Caco-2 (cell line): ENCODE measurements at regions not wholly inside any gene's neighbourhood (a gene's known extent, or its start where the extent isn't known, plus 50 kb on each side); places are given as distances from the start of the nearest gene placed in this dataset.

Experiments
- BruUV-seq: library from RNA; stranded (reverse); fragments of 400-500 nt; replicated peaks from 2 replicates; lab custom pipeline; 2021; lab: Mats Ljungman, UMichigan
- CTCF ChIA-PET: fragments of 300-600 bp; sonication (Branson Sonifier 250); formaldehyde crosslinking; loops from one replicate; lab custom pipeline; 2022; ENCODE audit warnings: antibody characterized with exemption; lab: Charles Lee
- POLR2A ChIA-PET: fragments of 300-600 bp; sonication (Branson Sonifier 250); formaldehyde crosslinking; loops from one replicate; lab custom pipeline; 2022; ENCODE audit warnings: antibody characterized with exemption; lab: Charles Lee
- DNase-seq, 2 experiments: peaks; one replicate each; pipeline versions ENCODE4 v3.0.0 to v3.0.0-alpha.2; 2020 to 2022
- H3K27me3 ChIP-seq: replicated peaks from 2 replicates; pipeline ENCODE4 v1.6.0; 2011; ENCODE audit warnings: low read length; ENCODE audit not compliant: control insufficient read depth, insufficient read depth
- H3K36me3 ChIP-seq: 2 replicates; pipeline ENCODE4 v1.5.1; 2011; ENCODE audit warnings: low read length; ENCODE audit not compliant: control insufficient read depth, insufficient read depth
- H3K4me1 ChIP-seq: fragments of 250-450 bp; sonication (Bioruptor Pico); 2 replicates; pipeline ENCODE4 v1.5.1; 2020; ENCODE audit warnings: mild to moderate bottlenecking
- H3K4me3 ChIP-seq: 2 replicates; pipeline ENCODE4 v1.5.1; 2011; ENCODE audit warnings: low read depth, mild to moderate bottlenecking, control low read depth, low read length
- H3K9me3 ChIP-seq: fragments of 250-450 bp; sonication (Bioruptor Pico); 2 replicates; pipeline ENCODE4 v1.5.1; 2020; ENCODE audit warnings: mild to moderate bottlenecking, moderate library complexity
- H3K27ac Mint-ChIP-seq: one replicate; pipeline ENCODE4 v1.8.0; 2022; ENCODE audit warnings: mixed read lengths; ENCODE audit not compliant: unreplicated experiment
- H3K27me3 Mint-ChIP-seq: one replicate; pipeline ENCODE4 v1.8.0; 2022; ENCODE audit warnings: mixed read lengths; ENCODE audit not compliant: insufficient read depth, unreplicated experiment
- H3K36me3 Mint-ChIP-seq: one replicate; pipeline ENCODE4 v1.8.0; 2022; ENCODE audit warnings: mild to moderate bottlenecking, mixed read lengths; ENCODE audit not compliant: insufficient read depth, unreplicated experiment
- H3K4me1 Mint-ChIP-seq: one replicate; pipeline ENCODE4 v1.8.0; 2022; ENCODE audit warnings: low read depth, mixed read lengths; ENCODE audit not compliant: unreplicated experiment
- H3K4me3 Mint-ChIP-seq: one replicate; pipeline ENCODE4 v1.8.0; 2022; ENCODE audit warnings: mild to moderate bottlenecking, moderate library complexity, mixed read lengths; ENCODE audit not compliant: unreplicated experiment
- H3K9me3 Mint-ChIP-seq: one replicate; pipeline ENCODE4 v1.8.0; 2022; ENCODE audit warnings: mixed read lengths; ENCODE audit not compliant: unreplicated experiment
- intact Hi-C: fragments of 100-400 bp; cut with micrococcal nuclease; formaldehyde crosslinking; loops from one replicate; pipeline ENCODE4 v1.10.0; 2022; ENCODE audit not compliant: unreplicated experiment
- TF ChIP-seq, protein P1 (sequence below), 2 experiments: fragments of 200-600 bp in 1 of 2; IDR thresholded peaks; 1 replicate in 1 of 2; 2 replicates in 1 of 2; pipeline versions ENCODE4 v1.5.1 to v1.8.0; 2011 to 2022; ENCODE audit warnings: antibody characterized with exemption in 1 of 2, control low read depth in 1 of 2, inconsistent platforms in 1 of 2, low read depth in 1 of 2, low read length in 1 of 2, mild to moderate bottlenecking in 1 of 2, moderate library complexity in 1 of 2; ENCODE audit not compliant: insufficient read depth in 1 of 2, severe bottlenecking in 1 of 2, unreplicated experiment in 1 of 2

DNA sequence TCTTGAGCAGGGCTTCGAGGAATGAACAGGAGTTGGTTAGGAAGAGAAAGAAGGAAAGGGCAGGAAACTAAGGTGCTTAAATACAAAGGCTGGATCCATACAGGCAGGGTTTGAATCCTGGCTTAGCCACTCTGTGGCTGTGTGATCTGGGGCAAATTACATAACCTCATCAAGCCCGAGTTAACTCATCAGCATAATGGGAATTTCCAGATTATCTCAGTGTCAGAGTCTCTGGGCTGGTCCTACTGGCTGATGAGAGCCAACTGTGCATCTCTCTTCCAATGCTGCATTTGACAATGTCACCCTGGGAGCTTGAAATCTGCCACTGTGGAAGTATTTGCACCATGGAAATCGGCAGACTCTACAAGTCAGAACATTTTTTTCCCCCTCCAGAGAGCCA lies 83.8 kb upstream of the SLC6A6 start:
- Histone ChIP-seq H3K9me3 (no peaks in the 10 kb centered on the region), H3K36me3 (no peaks in the 10 kb centered on the region), H3K27me3 (no peaks in the 10 kb centered on the region), H3K4me1 (peaks cover 53% of the 10 kb centered on the region), H3K4me3 (no peak overlapping the region)
- CTCF ChIA-PET, result no interaction called here
- intact Hi-C loops, result no loop called here
- POLR2A ChIA-PET, result interaction anchor here (0.5 kb wide), 1 partner anchor 152 kb away, joined by 6 read pairs; no protein-coding TSS in a partner anchor
- H3K36me3 Mint-ChIP-seq, result peaks cover 6% of the 10 kb centered on the region
- BruUV-seq, result no TSS peak
- peaks cover 9% of the 10 kb centered on the region for H3K9me3 Mint-ChIP-seq
- H3K27ac Mint-ChIP-seq, result no peak overlapping the region
- no peaks in the 10 kb centered on the region for H3K27me3 Mint-ChIP-seq
- no peak overlapping the region for H3K4me3 Mint-ChIP-seq
- TF ChIP-seq, protein P1, sequence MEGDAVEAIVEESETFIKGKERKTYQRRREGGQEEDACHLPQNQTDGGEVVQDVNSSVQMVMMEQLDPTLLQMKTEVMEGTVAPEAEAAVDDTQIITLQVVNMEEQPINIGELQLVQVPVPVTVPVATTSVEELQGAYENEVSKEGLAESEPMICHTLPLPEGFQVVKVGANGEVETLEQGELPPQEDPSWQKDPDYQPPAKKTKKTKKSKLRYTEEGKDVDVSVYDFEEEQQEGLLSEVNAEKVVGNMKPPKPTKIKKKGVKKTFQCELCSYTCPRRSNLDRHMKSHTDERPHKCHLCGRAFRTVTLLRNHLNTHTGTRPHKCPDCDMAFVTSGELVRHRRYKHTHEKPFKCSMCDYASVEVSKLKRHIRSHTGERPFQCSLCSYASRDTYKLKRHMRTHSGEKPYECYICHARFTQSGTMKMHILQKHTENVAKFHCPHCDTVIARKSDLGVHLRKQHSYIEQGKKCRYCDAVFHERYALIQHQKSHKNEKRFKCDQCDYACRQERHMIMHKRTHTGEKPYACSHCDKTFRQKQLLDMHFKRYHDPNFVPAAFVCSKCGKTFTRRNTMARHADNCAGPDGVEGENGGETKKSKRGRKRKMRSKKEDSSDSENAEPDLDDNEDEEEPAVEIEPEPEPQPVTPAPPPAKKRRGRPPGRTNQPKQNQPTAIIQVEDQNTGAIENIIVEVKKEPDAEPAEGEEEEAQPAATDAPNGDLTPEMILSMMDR (IDR thresholded peaks at IDR 0.05; ENCODE audit: insufficient read depth in 1 of 2, low read depth in 1 of 2, low read length in 1 of 2, severe bottlenecking in 1 of 2, unreplicated experiment in 1 of 2), result no peak
- no peak for DNase-seq
- peaks cover 34% of the 10 kb centered on the region for H3K4me1 Mint-ChIP-seq

DNA sequence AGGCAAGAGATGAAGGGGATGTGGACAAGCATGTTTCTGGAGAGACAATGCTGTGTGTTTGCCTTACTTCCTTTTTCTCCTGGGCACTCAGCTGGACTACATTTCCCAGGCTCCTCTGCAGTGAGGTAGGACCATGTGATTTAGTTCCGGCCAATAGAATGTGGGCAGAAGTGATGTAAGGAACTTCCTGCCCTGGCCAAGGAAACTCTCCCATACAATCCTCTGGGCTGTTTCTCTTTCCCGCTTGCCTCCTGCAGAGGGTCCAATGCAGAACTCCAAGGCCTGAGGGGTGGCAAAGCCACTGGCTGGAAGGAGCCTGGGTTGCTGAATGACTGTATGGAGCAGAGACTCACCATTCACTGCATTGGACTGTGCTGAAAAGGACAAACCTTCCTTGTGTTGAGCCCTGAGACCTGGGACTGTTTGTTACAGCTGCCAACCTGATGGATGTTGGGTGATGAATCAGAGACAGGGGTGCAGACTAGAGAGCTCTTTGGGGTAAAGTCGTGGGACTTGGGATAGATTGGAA lies 82.7 kb upstream of the SLC6A6 start:
- intact Hi-C loops, result no loop called here
- peak; percentile 77 to 85 for DNase-seq
- no peak overlapping the region for H3K4me3 ChIP-seq
- no peaks in the 10 kb centered on the region for H3K27me3 Mint-ChIP-seq
- ChIA-PET POLR2A (interaction anchor here (0.7 kb wide), 1 partner anchor 22 kb away, joined by 7 read pairs; no protein-coding TSS in a partner anchor), CTCF (interaction anchor here (0.8 kb wide), 1 partner anchor 116 kb away, joined by 3 read pairs; no protein-coding TSS in a partner anchor)
- H3K36me3 Mint-ChIP-seq, result peaks cover 8% of the 10 kb centered on the region
- BruUV-seq, result no TSS peak
- no peaks in the 10 kb centered on the region for H3K9me3 ChIP-seq
- H3K9me3 Mint-ChIP-seq, result peaks cover 9% of the 10 kb centered on the region
- no peaks in the 10 kb centered on the region for H3K36me3 ChIP-seq
- H3K27me3 ChIP-seq, result no peaks in the 10 kb centered on the region
- peak overlapping the region; percentile 86 for H3K27ac Mint-ChIP-seq
- H3K4me3 Mint-ChIP-seq, result peak overlapping the region; percentile 51
- H3K4me1 Mint-ChIP-seq, result peaks cover 37% of the 10 kb centered on the region
- TF ChIP-seq, protein P1 (IDR thresholded peaks at IDR 0.05; ENCODE audit: insufficient read depth in 1 of 2, low read depth in 1 of 2, low read length in 1 of 2, severe bottlenecking in 1 of 2, unreplicated experiment in 1 of 2), result no peak
- H3K4me1 ChIP-seq, result peaks cover 53% of the 10 kb centered on the region

DNA sequence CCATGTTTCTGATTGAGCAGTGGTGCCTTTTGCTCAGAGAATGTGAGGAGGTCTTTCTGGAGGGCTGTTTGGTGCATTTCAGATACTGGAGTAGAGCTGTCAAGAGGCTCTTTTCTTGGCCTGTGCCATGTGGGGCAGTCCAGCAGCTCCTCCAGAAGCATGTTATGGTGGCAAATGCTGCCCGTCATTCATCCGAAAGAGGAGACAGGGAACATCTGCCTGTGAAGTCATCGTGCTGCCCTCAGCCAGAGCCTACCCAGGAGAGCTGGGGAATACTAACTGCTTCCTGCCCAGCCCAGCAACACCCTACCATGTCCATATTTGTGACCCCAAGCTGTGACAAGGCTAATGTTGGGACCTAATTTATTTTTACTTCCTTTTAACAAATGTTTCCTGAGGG lies 82.2 kb upstream of the SLC6A6 start:
- Mint-ChIP-seq H3K9me3 (peaks cover 9% of the 10 kb centered on the region), H3K27ac (peak overlapping the region; percentile 86), H3K4me3 (peak overlapping the region; percentile 51), H3K4me1 (peaks cover 37% of the 10 kb centered on the region), H3K36me3 (peaks cover 13% of the 10 kb centered on the region), H3K27me3 (no peaks in the 10 kb centered on the region)
- CTCF ChIA-PET, result no interaction called here
- peaks cover 53% of the 10 kb centered on the region for H3K4me1 ChIP-seq
- BruUV-seq, result no TSS peak
- intact Hi-C loops, result no loop called here
- TF ChIP-seq, protein P1 (IDR thresholded peaks at IDR 0.05; ENCODE audit: insufficient read depth in 1 of 2, low read depth in 1 of 2, low read length in 1 of 2, severe bottlenecking in 1 of 2, unreplicated experiment in 1 of 2), result no peak
- no peaks in the 10 kb centered on the region for H3K9me3 ChIP-seq
- H3K27me3 ChIP-seq, result no peaks in the 10 kb centered on the region
- DNase-seq, result no peak
- H3K4me3 ChIP-seq, result no peak overlapping the region
- H3K36me3 ChIP-seq, result no peaks in the 10 kb centered on the region
- POLR2A ChIA-PET, result no interaction called here
